GM21528 (cell line): ENCODE measurements at regions not wholly inside any gene's neighbourhood (a gene's known extent, or its start where the extent isn't known, plus 50 kb on each side); places are given as distances from the start of the nearest gene placed in this dataset.
"Not testable (repeated sequence)": the region's sequence is repeated elsewhere in the genome, so short reads cannot be mapped to it uniquely, and the experiment has no call there.

Source experiments
- ATAC-seq: cut with Tn5 transposase; IDR thresholded peaks from one replicate; pipeline ENCODE4 v1.9.1; 2021; ENCODE audit warnings: mild to moderate bottlenecking, moderate library complexity; ENCODE audit not compliant: unreplicated experiment, low FRiP score

DNA sequence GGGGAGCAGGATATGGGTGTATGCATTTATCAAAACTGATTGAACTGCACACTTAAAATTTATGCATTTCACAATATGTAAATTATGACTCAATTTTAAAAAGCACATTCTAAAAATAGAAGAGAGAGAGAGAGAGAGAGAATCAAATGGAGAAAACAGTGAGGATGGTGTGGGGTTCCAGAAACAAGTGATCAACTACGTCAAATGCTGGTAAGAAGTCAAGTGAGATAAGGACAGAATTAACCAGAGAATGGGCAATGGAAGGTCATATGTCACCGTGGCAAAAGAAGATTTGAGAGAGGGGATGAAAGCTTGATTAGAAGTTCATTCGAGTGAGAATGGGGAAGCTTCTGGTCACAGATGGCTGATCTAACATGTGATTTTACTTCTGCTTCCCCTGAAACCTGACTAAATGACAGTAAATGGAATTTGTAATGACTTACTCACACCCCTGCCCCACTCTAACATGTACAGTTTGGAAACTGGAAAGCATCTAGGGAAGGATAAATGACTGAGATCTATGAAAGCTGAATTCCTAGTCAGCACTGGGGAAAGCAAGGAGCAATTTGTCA, 276.5 kb upstream of the AMIGO2 start:
- ATAC-seq = peak; percentile 73

DNA sequence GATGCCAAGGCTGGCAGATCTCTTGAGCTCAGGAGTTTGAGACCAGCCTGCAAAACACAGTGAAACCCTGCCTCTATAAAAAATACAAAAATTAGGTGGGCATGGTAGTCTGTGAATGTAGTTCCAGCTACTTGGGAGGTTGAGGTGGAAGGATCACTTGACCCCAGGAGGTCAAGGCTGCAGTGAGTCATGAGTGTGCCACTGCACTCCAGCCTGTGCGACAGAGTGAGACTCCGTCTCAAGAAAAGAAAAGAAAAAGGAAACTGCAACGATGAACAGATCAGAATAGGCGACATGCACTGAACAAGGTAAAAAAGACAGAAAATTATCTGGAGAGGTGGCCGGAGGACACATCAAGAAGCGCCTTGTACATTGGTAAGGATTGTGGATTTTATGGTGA, 273.7 kb upstream of the AMIGO2 start:
- ATAC-seq = no peak

DNA sequence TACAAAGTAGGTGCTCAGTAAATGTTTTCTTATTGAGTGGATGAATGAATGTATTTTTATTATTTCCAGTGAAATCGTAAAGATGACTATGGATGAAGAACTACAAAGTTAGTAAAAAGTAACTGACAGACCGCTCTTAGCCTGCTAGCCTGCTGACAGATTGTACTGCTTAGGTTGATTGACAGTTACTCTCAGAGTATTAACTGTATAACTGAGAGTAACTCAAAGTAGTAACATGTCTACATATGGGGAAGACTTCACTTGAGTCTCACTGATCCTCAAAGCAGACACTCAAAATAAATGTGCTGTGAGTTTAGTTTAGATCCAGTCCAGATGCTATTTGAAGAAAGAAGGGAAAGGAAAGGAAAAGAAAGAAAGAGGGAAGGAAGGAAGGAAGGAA, 272.3 kb upstream of the AMIGO2 start:
- ATAC-seq = no peak

GRCh38 chr12:47351526-47351925, 271.8 kb upstream of the AMIGO2 start:
- no peak for ATAC-seq

GRCh38 chr12:47350062-47350408, 270.3 kb upstream of the AMIGO2 start:
- no peak for ATAC-seq

DNA sequence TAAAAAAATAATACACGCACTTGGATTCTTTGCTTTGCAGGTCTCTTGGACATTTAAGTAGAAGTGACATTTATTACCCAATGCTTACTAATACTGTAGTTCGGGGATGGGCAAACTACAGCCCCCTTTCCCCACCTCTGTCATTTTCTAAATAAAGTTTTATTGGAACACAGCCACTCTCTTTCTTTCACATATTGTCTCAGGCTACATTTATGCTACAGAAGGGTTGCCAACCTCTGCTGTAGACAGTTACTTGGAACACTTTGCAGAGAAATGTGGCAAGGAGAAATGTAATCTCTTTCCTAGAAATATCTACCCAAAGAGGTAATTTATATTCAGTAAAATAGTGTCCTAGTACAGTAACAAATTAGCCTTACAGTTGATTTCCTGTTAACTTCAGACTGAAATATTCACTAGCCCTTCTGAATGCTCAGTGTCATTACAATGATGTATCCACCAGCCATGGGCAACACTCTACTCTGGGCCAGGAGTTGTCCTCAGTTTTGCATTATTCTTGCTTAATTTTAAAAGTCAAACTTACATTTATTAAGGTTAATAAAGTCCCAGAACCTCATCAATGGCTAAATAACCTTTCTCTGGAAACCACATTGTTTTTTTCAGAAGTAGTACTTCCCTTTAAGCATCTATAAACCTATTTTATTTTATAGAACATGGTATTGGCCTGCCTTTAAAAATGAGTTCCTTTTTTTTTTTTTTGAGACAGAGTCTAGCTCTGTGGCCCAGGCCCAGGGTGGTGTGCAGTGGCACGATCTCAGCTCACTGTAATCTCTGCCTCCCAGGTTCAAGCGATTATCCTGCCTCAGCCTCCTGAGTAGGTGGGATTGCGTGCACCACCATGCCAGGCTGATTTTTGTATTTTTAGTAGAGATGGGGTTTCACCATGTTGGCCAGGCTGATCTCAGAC, 269.6 kb upstream of the AMIGO2 start:
- ATAC-seq = no peak

GRCh38 chr12:47348206-47348605, 268.4 kb upstream of the AMIGO2 start:
- no peak for ATAC-seq

DNA sequence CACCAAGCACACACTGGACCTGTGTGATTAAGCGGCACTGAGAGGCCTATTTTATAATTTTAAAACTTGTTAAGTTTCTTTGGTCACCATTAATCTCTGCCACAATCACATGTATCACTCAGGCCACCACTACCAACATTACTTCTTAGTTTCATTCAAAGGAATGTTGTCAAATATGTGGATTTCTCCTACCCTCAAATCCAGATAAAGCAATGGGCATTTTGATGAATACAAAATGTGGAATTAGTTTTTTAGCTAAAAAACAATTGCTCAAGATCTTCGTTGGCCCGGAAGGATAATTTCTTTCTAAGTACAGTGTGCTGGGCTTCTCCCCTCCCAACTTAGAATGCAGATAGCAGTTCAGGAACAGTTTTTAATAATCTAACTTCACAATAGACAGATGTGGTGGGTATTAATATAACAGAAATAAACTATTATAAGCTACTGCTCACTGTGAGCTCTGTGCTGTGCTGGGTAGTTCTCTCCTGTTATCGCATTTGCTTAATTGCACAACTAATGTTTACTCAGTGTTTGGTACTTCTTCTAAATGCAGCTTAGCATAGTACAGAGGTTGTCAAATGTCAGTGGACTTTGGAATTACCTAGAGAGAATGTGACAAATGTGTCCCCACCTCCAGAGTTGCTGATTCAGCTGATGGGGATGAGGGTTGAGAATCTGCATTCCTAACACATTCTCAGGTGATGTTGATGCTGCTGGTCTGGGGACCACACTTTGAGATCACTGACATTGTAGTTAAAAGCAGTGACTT, 266.7 kb upstream of the AMIGO2 start:
- ATAC-seq = no peak

- ATAC-seq = no peak
Measured at GRCh38 chr12:47343684-47344567, 264.2 kb upstream of the AMIGO2 start.

DNA sequence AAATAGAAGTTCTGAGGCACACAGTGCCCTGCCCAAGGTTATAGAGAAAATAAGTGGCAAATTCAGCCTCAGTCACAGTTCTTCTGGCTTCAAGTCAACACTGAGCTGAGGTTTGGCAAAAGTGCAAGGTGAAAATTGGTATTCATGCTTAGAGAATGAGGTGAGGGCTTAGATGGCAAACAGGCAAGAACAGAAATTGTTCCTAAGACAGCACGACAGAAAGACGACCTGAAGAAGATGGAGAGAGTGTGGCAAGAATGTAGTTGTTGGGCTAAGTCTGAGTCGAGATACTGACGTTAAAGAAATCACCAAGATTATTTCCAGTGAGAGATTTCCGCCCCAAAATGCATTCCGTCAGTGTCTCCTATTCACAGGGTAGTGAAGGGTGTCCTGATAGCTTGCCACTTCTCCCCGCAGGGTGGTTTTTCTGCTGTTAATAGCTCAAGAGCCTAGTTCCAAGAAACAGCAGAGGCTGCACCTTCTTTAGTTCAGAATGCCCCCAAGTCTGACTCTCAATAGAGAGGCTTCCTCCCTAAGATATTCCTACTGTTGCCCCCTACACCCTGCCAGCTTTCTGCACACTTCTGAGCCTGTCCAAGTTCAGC, 260.8 kb upstream of the AMIGO2 start:
- no peak for ATAC-seq

GRCh38 chr12:47337581-47337980, 257.8 kb upstream of the AMIGO2 start:
- ATAC-seq = no peak

DNA sequence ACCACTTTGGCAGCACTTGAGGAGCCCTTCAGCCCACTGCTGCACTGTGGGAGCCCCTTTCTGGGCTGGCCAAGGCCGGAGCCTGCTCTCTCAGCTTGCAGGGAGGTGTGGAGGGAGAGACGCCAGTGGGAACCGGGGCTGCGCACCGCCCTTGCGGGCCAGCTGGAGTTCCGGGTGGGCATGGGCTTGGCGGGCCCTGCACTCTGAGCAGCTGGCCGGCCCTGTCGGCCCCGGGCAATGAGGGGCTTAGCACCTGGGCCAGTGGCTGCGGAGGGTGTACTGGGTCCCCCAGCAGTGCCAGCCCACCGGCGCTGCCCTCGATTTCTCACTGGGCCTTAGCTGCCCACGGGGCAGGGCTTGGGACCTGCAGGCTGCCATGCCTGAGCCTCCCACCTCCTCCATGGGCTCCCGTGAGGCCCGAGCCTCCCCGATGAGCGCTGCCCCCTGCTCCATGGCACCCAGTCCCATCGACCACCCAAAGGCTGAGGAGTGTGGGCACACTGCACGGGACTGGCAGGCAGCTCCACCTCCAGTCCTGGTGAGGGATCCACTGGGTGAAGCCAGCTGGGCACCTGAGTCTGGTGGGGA, 253.6 kb upstream of the AMIGO2 start:
- not testable (repeated sequence) for ATAC-seq

- no peak for ATAC-seq
Measured at GRCh38 chr12:47328831-47329545, 249.2 kb upstream of the AMIGO2 start.

DNA sequence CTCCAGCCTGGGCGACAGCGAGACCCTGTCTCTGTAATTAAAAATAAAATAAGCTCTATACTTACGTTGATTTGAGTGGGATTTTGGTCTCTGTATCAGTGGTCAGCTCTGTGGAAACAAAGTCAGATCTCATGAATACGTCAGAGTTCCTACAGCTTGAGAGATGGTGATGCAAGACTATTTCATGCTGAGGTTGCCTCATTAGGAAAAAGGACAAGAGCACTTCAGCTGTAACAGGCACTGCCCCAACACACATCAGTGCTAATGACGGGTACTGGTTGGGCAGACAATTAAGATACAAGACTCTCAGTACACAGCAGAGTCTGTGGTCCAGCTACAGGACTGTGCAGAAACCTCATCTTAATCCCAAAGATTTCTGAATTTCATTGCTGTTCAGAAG, 246.4 kb upstream of the AMIGO2 start:
- ATAC-seq = no peak

DNA sequence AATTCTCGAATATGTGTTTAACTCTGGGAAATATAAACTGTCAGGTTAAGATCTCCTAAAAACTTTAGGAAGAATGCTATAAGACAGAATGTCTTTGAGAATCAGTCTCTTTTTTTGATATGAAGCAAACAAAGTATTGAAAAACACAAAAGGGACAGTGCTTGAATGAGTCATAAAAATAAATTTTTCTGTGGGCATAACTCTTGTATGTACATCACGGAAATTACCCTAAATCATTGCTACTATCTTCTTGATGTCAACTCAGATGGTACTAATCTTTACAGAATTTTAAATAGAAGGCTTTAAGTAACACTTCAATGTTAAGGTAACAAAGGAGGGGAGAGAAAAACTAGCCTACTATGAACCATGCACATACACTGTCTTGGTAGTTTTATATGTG, 244.0 kb upstream of the AMIGO2 start:
- no peak for ATAC-seq

- ATAC-seq = no peak
Measured at GRCh38 chr12:47321436-47321835, 241.7 kb upstream of the AMIGO2 start.

DNA sequence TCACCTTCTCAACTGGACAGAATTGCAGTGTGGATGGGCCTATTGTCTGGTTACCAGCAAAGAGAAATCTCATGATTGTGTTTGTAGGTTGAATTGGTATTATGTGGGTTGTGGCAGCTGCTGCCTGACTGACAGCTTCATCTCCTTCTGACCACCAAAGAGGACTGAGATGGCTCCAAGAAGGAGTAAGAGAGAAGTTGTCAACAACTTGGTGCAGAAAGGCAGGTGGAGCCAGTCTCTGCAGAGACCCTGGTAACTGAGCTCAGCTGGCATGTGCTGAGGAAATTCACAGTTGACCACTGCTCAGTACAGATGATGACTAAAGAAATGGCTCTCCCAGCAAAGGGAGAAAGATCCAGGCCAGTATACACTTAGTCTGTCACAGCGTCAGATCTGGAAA, 240.0 kb upstream of the AMIGO2 start:
- no peak for ATAC-seq

- no peak for ATAC-seq
Measured at GRCh38 chr12:47318963-47319362, 239.2 kb upstream of the AMIGO2 start.
